K562 (cell line): ENCODE measurements at regions not wholly inside any gene's neighbourhood (a gene's known extent, or its start where the extent isn't known, plus 50 kb on each side); places are given as distances from the start of the nearest gene placed in this dataset.

Experiments
- ATAC-seq: fragments of 200-7000 bp; cut with Tn5 transposase; 3 replicates; pipeline ENCODE4 v1.9.1; 2020; ENCODE audit warnings: moderate library complexity
- BruUV-seq: library from RNA; stranded (reverse); fragments of 400-500 nt; replicated peaks from 2 replicates; lab custom pipeline; 2021; lab: Mats Ljungman, UMichigan
- CTCF ChIA-PET: fragments of 300-600 bp; formaldehyde crosslinking; extraction: SDS; loops from one replicate; lab custom pipeline; 2021; ENCODE audit warnings: low intra/inter-chr PET ratio; lab: Yijun Ruan, JAX
- POLR2A ChIA-PET: fragments of 300-600, 350-650 bp; sonication (Branson Sonifier 250); formaldehyde crosslinking; extraction: SDS; loops from one replicate; lab custom pipeline; 2021; ENCODE audit warnings: antibody characterized with exemption, inconsistent platforms; lab: Yijun Ruan, JAX
- DNase-seq, 4 experiments: peaks; one replicate each; pipeline versions ENCODE4 v3.0.0 to v3.0.0-alpha.2; 2011 to 2018; ENCODE audit warnings: low spot score in 3 of 4, mixed read lengths in 3 of 4; ENCODE audit errors: extremely low read depth in 1 of 4
- FAIRE-seq: peaks from 2 replicates; lab custom pipeline; 2011; peaks lifted over from hg19 to GRCh38; lab: Jason Lieb, UNC
- H2AFZ ChIP-seq: 2 replicates; pipeline ENCODE4 v1.6.0; 2011; ENCODE audit warnings: low read depth, low read length, control low read depth, inconsistent platforms
- H3K27ac ChIP-seq: fragments of 200-600 bp; 3 replicates; pipeline ENCODE4 v1.8.0; 2011; ENCODE audit warnings: low read depth, mild to moderate bottlenecking, control low read depth, inconsistent platforms, low read length, moderate library complexity, mixed read lengths; ENCODE audit errors: extremely low read depth
- H3K27me3 ChIP-seq, 2 experiments: fragments of 300-600 bp in 1 of 2; 2 replicates in 1 of 2; 3 replicates in 1 of 2; pipeline versions ENCODE4 v1.6.0 to v1.8.0; 2011; ENCODE audit warnings: inconsistent platforms in 2 of 2, low read length in 2 of 2, mild to moderate bottlenecking in 1 of 2, mixed read lengths in 1 of 2, moderate library complexity in 1 of 2; ENCODE audit not compliant: control insufficient read depth in 2 of 2, insufficient read depth in 2 of 2
- H3K36me3 ChIP-seq: fragments of 300-600 bp; 3 replicates; pipeline ENCODE4 v1.8.0; 2011; ENCODE audit warnings: mild to moderate bottlenecking, low read length, inconsistent platforms; ENCODE audit not compliant: control insufficient read depth, insufficient read depth
- H3K4me1 ChIP-seq, 2 experiments: fragments of 200-600 bp in 1 of 2; replicated peaks in 1 of 2; 2 replicates in 1 of 2; 3 replicates in 1 of 2; pipeline versions ENCODE4 v1.5.1 to v1.8.0; 2011; ENCODE audit warnings: inconsistent platforms in 2 of 2, low read length in 2 of 2, mild to moderate bottlenecking in 1 of 2, mixed read lengths in 1 of 2, moderate library complexity in 1 of 2; ENCODE audit not compliant: control insufficient read depth in 2 of 2, insufficient read depth in 2 of 2
- H3K4me2 ChIP-seq: 2 replicates; pipeline ENCODE4 v1.6.1; 2011; ENCODE audit warnings: low read length, control low read depth, inconsistent platforms, mixed read lengths; ENCODE audit not compliant: insufficient read depth
- H3K4me3 ChIP-seq: fragments of 200-600 bp; sonication (generic), shearing (Covaris generic); 2 replicates; pipeline ENCODE4 v1.5.1; 2016; ENCODE audit warnings: control low read depth, inconsistent platforms
- H3K79me2 ChIP-seq: fragments of 200-600 bp; 3 replicates; pipeline ENCODE4 v1.8.0; 2011; ENCODE audit warnings: low read length, inconsistent platforms; ENCODE audit not compliant: control insufficient read depth, insufficient read depth
- H3K9ac ChIP-seq, 2 experiments: 2 replicates each; pipeline versions ENCODE4 v1.6.0 to v1.6.1; 2011; ENCODE audit warnings: low read depth in 2 of 2, low read length in 2 of 2, control low read depth in 1 of 2, inconsistent platforms in 1 of 2, mild to moderate bottlenecking in 1 of 2, mixed read lengths in 1 of 2; ENCODE audit not compliant: insufficient read depth in 1 of 2
- H3K9me1 ChIP-seq: one replicate; pipeline ENCODE4 v1.6.0; 2011; ENCODE audit warnings: inconsistent platforms, mild to moderate bottlenecking, low read length, moderate library complexity; ENCODE audit not compliant: control insufficient read depth, insufficient read depth
- H3K9me3 ChIP-seq: replicated peaks from 2 replicates; pipeline ENCODE4 v1.5.1; 2011; ENCODE audit warnings: low read depth, low read length, inconsistent platforms; ENCODE audit not compliant: control insufficient read depth, insufficient read depth
- H4K20me1 ChIP-seq: replicated peaks from 2 replicates; pipeline ENCODE4 v1.6.1; 2011; ENCODE audit warnings: low read length, inconsistent platforms, mixed read lengths; ENCODE audit not compliant: control insufficient read depth, insufficient read depth
- POLR2A ChIP-seq: fragments of 450-650 bp; conservative IDR thresholded peaks from 2 replicates; pipeline ENCODE4 v1.6.1; 2016
- THAP12 ChIP-seq: fragments of 250-450 bp; sonication (Bioruptor Pico); IDR thresholded peaks from 2 replicates; pipeline ENCODE4 v1.9.0; 2021; ENCODE audit warnings: mild to moderate bottlenecking, inconsistent platforms
- WGBS: fragments of 100-300 bp; shearing (Covaris generic); methylation state at CpG from one replicate; pipeline ENCODE4 v1.1.6; 2016; ENCODE audit warnings: low coverage, mixed read lengths; ENCODE audit not compliant: insufficient coverage; ENCODE audit errors: missing lambda C conversion rate; 5-methylcytosine and 5-hydroxymethylcytosine counted together
- in situ Hi-C: fragments of 300-500 bp; cut with MboI; formaldehyde crosslinking; loops from 4 replicates; pipeline ENCODE4 v1.15.0; 2018; ENCODE audit warnings: inconsistent platforms, mixed read lengths
- intact Hi-C: fragments of 100-400 bp; cut with micrococcal nuclease; formaldehyde crosslinking; loops from 2 replicates; pipeline ENCODE4 v1.14.2; 2022

- Histone ChIP-seq H3K4me1 (no peaks in the 10 kb centered on the region; a peak in 1 of 5 replicates), H2AFZ (no peak overlapping the region), H3K36me3 (no peaks in the 10 kb centered on the region), H3K9ac (no peak overlapping the region), H3K27me3 (peaks cover 0 to 9% of the 10 kb centered on the region in 2 experiments; a peak in 1 of 5 replicates), H3K4me3 (no peak overlapping the region), H3K9me1 (no peaks in the 10 kb centered on the region), H3K27ac (no peak overlapping the region), H3K79me2 (no peaks in the 10 kb centered on the region), H3K9me3 (no peaks in the 10 kb centered on the region), H4K20me1 (no peaks in the 10 kb centered on the region), H3K4me2 (no peak overlapping the region)
- FAIRE-seq (no peak), ATAC-seq (no peak), DNase-seq (no peak)
- BruUV-seq = no TSS peak
- POLR2A ChIA-PET = interaction anchor here (0.7 kb wide), 1 partner anchor 954 kb away, joined by 3 read pairs; no protein-coding TSS in a partner anchor
- CTCF ChIA-PET = no interaction called here
- in situ Hi-C loops = no loop called here
- 2% methylated on average over 3 of the region's 3 CpGs for WGBS
- no peak for TF ChIP-seq POLR2A
- TF ChIP-seq THAP12 (CRISPR knock-in tag) = no peak
- intact Hi-C loops = no loop called here
Observed at GRCh38 chr6:168967281-168967925, 286.2 kb downstream of the THBS2 start.
